Thymus (tissue), 11 donors: ENCODE measurements at regions not wholly inside any gene's neighbourhood (a gene's known extent, or its start where the extent isn't known, plus 50 kb on each side); places are given as distances from the start of the nearest gene placed in this dataset.
"Not testable (repeated sequence)": the region's sequence is repeated elsewhere in the genome, so short reads cannot be mapped to it uniquely, and the experiment has no call there.

Source experiments
- DNase-seq, 9 donors: peaks; one replicate each; pipeline ENCODE4 v3.0.0-alpha.2; 2013; ENCODE audit warnings: low spot score in 9 of 9, low read depth in 6 of 9, missing footprints in 1 of 9
- H3K27ac ChIP-seq, 2 donors: one replicate each; pipeline ENCODE4 v1.5.1; 2013; ENCODE audit warnings: control low read depth in 1 of 2, low read depth in 1 of 2, low read length in 1 of 2, mild to moderate bottlenecking in 1 of 2, moderate library complexity in 1 of 2
- H3K27me3 ChIP-seq, 2 donors: one replicate each; pipeline ENCODE4 v1.5.1; 2013; ENCODE audit warnings: low read length in 1 of 2; ENCODE audit not compliant: control insufficient read depth in 2 of 2, insufficient read depth in 1 of 2
- H3K36me3 ChIP-seq, 2 donors: one replicate each; pipeline ENCODE4 v1.5.1; 2013; ENCODE audit warnings: low read length in 1 of 2, mild to moderate bottlenecking in 1 of 2, moderate library complexity in 1 of 2; ENCODE audit not compliant: control insufficient read depth in 2 of 2, insufficient read depth in 2 of 2
- H3K4me1 ChIP-seq, 2 donors: one replicate each; pipeline ENCODE4 v1.5.1; 2013; ENCODE audit warnings: low read length in 2 of 2; ENCODE audit not compliant: control insufficient read depth in 2 of 2, insufficient read depth in 2 of 2
- H3K4me3 ChIP-seq, 2 donors: one replicate each; pipeline ENCODE4 v1.5.1; 2013; ENCODE audit warnings: low read length in 2 of 2, control low read depth in 1 of 2, mild to moderate bottlenecking in 1 of 2
- H3K9me3 ChIP-seq, 2 donors: one replicate each; pipeline ENCODE4 v1.5.1; 2013; ENCODE audit warnings: low read length in 1 of 2, mild to moderate bottlenecking in 1 of 2; ENCODE audit not compliant: control insufficient read depth in 2 of 2, insufficient read depth in 1 of 2
- WGBS: extraction: QIAGEN DNeasy Blood & Tissue Kit; methylation state at CpG from one replicate; pipeline ENCODE4 v1.1.7; 2013; 5-methylcytosine and 5-hydroxymethylcytosine counted together
- donor health status: healthy.

DNA sequence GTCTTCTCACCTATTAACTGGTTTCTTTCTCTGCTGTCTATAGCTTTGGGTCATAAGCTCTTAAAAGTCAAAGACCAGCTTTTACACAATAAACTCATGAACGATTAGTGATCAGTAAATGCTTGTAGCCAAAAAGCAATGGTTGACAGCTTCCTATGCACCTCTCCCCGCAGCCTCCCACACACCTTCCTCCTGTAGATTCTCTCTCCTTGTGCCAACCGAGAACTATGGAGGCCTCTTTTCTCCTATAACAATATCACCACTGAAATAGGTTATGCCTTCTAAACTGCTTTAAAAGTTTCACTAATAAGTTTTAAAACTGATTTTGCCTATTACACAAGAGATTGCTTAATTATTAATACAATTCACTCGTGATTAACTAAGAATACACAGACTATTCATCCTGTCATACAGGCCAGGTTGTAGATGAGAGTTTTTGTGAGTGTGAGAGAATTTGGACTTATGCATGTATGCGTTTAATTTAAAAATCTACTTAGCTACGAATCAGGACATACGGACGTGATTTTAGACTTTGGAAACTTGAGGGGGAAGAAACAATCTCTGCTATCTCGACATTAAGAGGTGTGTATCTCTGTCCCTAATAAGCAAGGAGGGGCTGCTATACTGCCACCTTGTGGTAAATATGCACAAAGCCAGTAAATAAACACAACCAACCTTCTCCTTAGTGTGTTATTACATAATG is 229.1 kb upstream of the RBBP8 start:
- Histone ChIP-seq H3K27ac (no peak overlapping the region), H3K4me3 (no peak overlapping the region), H3K9me3 (no peaks in the 10 kb centered on the region), H3K36me3 (no peaks in the 10 kb centered on the region), H3K4me1 (no peaks in the 10 kb centered on the region), H3K27me3 (no peaks in the 10 kb centered on the region)
- 56% methylated on average over 9 of the region's 9 CpGs for WGBS
- DNase-seq: peak in 7 of 9 donors; percentile 2 to 36 (median 10)

DNA sequence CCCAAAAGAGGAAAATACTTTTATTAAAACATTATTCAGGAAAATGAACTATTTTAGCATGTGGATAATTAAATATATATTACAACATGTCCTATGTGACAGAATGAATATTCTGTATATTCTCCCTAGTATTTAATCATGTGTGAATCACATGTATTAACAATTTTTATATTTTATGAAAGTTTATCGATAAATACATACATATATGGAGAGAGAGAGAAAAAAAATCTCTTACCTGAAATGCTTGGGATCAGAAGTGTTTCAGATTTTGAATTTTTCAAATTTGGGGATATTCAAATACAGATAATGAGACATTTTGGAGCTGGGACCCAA is 228.6 kb upstream of the RBBP8 start:
- no peak overlapping the region for H3K4me3 ChIP-seq
- DNase-seq: no peak
- no peaks in the 10 kb centered on the region for H3K27me3 ChIP-seq
- H3K9me3 ChIP-seq: no peaks in the 10 kb centered on the region
- H3K27ac ChIP-seq: no peak overlapping the region
- no peaks in the 10 kb centered on the region for H3K36me3 ChIP-seq
- WGBS: 97% methylated on average over 1 of the region's 1 CpG
- no peaks in the 10 kb centered on the region for H3K4me1 ChIP-seq

DNA sequence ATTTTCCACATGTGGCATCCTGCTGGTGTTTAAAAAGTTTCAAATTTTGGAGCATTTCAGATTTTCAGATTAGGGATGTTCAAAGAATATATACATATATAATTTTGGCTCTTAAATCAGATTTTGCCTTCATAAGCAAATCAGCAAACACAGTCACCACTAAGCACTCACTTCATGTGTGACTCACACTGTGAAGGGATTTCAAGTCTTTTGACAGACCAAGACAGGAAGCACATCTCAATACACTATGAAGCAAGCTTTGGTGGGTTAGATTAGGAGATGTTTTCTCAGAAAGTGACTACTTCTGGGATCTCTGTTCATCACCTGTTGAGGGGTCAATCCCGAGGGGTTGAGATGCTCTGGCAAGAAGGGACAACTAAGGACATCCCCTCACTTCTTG is 227.8 kb upstream of the RBBP8 start:
- no peaks in the 10 kb centered on the region for H3K4me1 ChIP-seq
- WGBS: 78% methylated on average over 1 of the region's 1 CpG
- H3K4me3 ChIP-seq: no peak overlapping the region
- H3K9me3 ChIP-seq: no peaks in the 10 kb centered on the region
- no peaks in the 10 kb centered on the region for H3K36me3 ChIP-seq
- no peak overlapping the region for H3K27ac ChIP-seq
- no peaks in the 10 kb centered on the region for H3K27me3 ChIP-seq
- DNase-seq: no peak

DNA sequence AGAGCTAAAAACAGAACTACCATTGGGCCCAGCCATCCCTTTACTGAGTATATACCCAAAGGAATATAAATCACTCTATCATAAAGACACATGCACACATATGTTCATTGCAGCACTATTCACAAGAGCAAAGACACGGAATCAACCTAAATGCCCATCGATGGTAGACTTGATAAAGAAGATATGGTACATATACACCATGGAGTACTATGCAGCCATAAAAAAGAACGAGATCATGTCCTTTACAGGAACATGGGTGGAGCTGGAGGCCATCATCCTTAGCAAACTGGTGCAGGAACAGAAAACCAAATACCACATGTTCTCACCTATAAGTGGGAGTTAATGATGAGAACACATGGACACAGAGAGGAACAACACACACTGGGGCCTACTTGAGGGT is 227.1 kb upstream of the RBBP8 start:
- not testable (repeated sequence) for H3K4me1 ChIP-seq, H3K9me3 ChIP-seq, DNase-seq, H3K27ac ChIP-seq, H3K36me3 ChIP-seq, H3K4me3 ChIP-seq, H3K27me3 ChIP-seq
- 94% methylated on average over 3 of the region's 3 CpGs for WGBS

DNA sequence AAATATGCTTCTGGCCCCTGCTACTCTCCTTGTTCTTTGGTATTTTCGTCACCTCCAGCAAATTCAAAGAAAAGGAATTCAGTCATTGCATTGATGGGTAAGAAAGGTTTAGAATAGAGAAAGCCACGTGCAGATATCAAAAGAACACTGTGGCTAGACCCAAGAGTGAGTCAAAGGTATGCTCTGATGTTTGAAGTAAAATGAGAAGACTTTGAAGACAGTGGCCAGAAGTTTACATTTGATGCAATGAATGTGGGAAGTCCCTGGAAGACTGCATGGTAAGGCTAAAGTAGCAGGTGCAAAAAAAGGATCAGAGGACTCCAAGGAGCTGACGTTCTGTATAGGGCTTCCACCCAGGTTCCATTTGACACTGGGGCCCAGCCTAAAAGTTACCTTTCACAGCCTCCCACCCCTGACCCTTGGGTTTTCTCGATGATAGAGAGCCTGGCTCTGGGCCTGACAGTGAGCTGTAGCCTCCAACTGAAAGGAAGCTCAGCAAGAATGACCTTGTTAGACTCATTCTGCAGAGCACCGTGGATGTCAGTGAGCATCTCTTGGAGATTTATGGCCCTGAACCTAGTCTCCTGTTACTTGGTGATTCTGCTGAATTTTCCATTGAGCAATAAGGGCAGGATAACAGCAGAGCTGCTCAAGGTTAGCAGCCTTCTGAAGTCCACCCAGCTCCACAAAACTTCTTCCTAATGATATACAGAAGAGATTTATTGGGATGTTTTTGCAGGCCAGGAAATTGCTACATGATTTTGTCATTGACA is 223.7 kb upstream of the RBBP8 start:
- DNase-seq: peak in 1 of 9 donors; percentile 6
- Histone ChIP-seq H3K4me3 (no peak overlapping the region), H3K27ac (no peak overlapping the region), H3K9me3 (no peaks in the 10 kb centered on the region), H3K4me1 (no peaks in the 10 kb centered on the region), H3K36me3 (no peaks in the 10 kb centered on the region), H3K27me3 (no peaks in the 10 kb centered on the region)
- WGBS: 70% methylated on average over 5 of the region's 5 CpGs

DNA sequence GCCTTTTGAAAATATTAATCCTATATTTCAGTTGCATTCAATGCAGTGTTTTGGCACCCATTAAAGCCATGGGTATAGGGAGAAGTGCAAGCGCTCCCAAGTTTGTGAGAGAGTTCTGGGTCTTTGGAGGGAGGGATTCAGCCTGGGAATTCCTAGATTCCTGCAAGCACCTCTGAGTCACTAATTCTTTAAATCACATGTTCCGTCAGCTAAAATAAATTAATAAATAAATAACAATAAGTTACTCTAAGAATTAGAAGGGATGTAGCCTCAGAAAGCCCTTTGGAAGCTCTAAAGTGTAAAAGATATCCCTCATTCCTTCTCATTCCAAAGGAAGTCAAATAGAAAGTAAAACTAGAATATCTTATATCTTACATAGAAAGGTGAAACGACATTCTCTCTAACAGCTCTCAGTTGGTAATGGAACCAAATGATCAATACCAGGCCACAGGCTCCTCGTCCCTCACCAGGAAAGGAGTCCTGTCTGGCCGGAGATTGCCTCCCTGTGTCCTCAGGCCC is 222.4 kb upstream of the RBBP8 start:
- Histone ChIP-seq H3K36me3 (no peaks in the 10 kb centered on the region), H3K27ac (peak overlapping the region; percentile 64 to 67), H3K4me1 (no peaks in the 10 kb centered on the region), H3K27me3 (no peaks in the 10 kb centered on the region), H3K4me3 (no peak overlapping the region), H3K9me3 (no peaks in the 10 kb centered on the region)
- WGBS: 87% methylated on average over 5 of the region's 5 CpGs
- DNase-seq: no peak

DNA sequence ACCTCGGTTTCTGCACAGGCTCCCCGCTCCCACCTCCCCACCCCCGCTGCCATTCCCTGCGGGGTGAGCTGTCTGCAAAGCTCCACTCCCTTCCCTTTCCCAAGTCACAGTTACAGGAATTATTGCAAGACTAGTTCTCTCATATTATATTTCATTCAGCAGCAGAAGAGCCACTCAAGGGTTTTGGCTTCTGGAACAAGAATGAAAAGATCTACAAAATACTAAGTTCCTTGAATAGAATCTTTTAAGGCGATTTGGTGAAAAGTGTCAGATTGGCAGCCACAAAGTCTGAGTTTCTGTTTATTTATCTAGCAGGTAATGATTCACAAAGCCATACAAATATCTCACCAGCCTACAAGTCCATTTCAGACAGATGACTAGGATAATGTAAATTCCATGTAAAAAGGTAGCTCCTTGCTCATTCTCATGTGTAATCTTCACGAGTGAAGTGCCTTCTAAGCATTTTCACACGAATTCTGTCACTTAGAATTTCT is 221.9 kb upstream of the RBBP8 start:
- Histone ChIP-seq H3K36me3 (no peaks in the 10 kb centered on the region), H3K27ac (peak overlapping the region; percentile 64 to 67), H3K4me3 (no peak overlapping the region), H3K9me3 (no peaks in the 10 kb centered on the region), H3K4me1 (no peaks in the 10 kb centered on the region), H3K27me3 (no peaks in the 10 kb centered on the region)
- WGBS: 69% methylated on average over 7 of the region's 7 CpGs
- DNase-seq: peak in 1 of 9 donors; percentile 0

DNA sequence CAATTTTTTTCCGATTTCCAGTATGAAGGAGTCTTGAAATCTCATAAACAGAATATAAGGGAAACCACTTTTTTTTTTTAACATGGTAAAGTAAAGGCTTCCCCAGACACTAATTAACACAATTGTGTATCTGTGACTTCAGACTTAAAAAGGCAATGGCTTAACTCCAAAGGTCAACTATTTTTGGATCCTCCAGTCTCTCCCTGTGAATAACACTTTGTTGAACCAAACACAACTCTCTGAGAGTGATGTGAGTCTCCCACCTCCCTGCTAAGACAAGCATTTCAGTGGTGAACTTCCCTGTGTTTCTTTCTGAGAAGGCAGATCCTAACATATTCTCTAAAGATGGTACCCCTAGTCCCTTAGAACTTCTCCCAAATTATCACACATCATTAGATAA is 219.6 kb upstream of the RBBP8 start:
- no peaks in the 10 kb centered on the region for H3K9me3 ChIP-seq
- H3K4me3 ChIP-seq: no peak overlapping the region
- no peaks in the 10 kb centered on the region for H3K4me1 ChIP-seq
- 94% methylated on average over 1 of the region's 1 CpG for WGBS
- no peak overlapping the region for H3K27ac ChIP-seq
- H3K36me3 ChIP-seq: no peaks in the 10 kb centered on the region
- no peaks in the 10 kb centered on the region for H3K27me3 ChIP-seq
- DNase-seq: no peak

DNA sequence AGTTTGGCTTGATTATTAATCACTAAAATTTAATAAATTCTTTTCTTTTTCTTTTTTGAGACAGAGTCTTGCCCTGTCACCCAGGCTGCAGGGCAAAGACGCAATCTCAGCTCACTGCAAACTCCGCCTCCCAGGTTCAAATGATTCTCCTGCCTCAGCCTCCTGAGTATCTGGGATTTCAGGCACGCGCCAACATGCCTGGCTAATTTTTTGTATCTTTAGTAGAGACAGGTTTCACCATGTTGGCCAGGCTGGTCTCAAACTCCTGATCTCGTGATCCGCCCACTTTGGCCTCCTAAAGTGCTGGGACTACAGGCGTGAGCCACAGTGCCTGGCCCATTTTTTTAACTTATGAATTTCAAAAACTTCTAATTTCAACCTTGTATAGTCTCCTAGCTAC is 215.6 kb upstream of the RBBP8 start:
- H3K4me3 ChIP-seq, H3K36me3 ChIP-seq, H3K27ac ChIP-seq, DNase-seq, H3K27me3 ChIP-seq, H3K9me3 ChIP-seq, H3K4me1 ChIP-seq: not testable (repeated sequence)
- 97% methylated on average over 7 of the region's 7 CpGs for WGBS
